Activated CD4-positive, alpha-beta T cell treated with anti-CD3 and anti-CD28 coated beads, Interleukin-2, amount 50 U/mL, for 4 hours (primary cell): ENCODE measurements at regions not wholly inside any gene's neighbourhood (a gene's known extent, or its start where the extent isn't known, plus 50 kb on each side); places are given as distances from the start of the nearest gene placed in this dataset.

Experiments used
- DNase-seq, 2 experiments: peaks; one replicate each; pipeline ENCODE4 v3.0.0-alpha.2; 2020

DNA sequence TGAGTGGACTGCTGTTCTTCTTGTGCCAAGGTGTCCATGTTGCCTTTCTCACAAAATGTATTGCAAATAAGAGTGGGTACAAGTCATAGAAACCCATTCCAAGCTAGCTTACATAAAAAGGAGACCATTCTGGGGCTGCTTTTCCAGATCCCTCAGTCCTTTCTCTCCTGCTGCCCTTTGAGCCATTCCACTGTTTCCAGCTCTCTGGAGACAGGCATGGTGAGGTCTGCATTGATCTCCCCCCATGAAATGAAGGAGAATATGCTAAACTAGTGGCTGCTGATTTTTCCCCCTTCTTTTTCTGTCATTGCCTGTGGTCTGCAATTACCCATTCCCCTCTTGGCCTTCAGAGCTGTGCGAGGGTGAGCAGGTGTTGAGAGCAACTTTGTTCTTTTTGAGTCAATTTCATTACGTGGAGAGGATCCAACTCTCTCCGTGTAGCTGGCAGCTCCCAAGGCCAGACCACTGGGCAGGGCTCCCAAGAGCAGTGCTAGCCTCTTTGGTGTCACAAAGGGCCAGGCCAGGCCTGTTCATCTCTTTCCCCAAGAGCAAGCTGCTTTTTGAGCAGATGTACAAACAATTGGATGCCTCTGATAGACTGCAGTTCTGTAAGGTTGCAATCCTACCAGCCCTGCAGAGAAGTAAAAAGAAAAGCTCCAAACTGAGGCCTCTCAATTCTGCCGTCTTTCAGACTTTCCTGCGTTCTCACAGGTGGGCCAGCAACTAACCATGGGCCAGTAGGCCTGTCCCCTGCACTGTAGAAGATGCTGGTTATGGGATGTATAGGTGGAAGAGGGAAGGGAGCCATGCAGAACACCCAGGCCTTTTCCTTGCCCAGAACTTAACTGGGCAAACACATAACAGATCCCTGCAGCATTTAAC is 96.1 kb upstream of the ARMC2 start:
- no peak for DNase-seq

GRCh38 chr6:108752733-108753590 is 95.3 kb upstream of the ARMC2 start:
- no peak for DNase-seq

DNA sequence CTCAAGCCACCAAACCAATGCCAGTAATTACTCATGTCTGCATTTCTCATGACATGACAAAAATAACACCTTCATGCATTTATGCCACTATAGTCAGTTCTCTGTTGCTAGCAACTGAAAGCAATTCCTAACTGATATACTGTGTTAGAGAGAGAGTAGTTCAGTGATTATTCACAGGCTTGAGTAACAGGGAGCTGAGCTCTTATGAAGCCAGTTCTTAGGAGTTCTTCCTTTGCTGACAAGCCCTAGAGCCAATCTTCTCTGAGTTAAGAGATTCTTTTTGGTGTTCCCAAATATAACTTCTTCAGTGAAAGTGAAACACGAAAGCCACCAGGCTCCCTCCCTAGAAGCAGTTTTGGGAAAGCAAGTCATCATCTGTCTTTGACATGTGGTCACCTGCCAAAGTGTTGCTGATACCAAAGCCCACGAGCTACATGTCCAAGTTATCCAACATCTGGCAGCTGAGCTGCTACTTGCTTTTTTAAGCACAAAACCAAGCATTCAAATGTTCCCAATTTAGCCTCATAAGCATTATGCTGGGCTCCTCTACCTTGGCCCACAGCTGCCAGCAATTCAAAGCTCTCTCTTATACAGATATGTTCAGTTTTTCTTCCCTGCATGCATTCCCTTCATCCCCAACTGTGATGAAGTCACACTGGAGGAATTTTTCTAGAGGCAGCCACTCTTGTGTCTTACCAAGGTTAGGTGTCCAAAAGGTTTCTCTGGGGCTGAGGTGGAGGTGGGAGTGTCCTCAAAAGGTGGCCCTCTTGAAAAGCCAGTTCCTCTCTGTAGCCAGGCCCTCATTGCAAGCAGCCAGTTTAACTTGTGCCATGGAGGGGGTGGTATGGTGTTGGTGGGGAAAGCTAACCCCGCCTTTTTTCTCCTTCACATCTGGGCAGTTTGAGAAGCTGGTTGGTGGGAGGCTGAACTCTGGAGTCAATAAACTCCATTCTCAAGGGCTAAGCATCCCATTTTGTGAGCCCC is 92.7 kb upstream of the ARMC2 start:
- no peak for DNase-seq

DNA sequence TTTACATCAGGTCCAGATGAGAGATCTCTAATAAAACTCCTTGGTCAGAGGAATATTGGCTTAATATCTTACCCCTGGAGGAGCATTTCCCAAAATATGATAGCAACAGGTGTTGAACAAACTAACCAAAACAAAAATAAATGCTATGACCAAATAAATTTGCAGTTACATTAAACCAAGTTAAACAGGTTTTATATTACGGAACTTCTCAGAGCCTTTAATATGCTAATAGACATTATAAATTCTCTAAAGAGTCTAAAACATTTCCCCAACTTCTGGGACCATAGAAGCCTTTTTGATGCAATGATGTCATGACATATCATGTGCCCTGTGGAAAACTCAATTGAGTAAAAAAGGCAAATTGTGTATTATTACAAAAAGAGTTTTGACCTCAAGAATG is 90.9 kb upstream of the ARMC2 start:
- no peak for DNase-seq

DNA sequence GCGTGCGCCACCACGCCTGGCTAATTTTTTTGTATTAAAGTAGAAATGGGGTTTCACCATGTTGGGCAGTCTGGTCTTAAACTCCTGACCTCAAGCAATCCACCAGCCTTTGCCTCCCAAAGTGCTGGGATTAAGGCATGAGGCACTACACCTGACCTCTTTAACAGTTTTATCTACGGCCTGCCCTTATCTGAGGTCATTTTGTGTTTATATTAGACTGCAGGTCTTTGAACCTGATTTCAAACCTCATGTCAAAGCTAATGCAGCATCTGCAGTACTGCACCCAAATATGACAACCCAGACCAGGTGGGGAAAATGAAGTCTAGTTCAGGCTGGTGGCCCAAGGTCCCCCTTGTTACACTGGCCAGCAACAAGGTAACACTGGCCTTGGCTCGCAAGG is 89.3 kb upstream of the ARMC2 start:
- no peak for DNase-seq

DNA sequence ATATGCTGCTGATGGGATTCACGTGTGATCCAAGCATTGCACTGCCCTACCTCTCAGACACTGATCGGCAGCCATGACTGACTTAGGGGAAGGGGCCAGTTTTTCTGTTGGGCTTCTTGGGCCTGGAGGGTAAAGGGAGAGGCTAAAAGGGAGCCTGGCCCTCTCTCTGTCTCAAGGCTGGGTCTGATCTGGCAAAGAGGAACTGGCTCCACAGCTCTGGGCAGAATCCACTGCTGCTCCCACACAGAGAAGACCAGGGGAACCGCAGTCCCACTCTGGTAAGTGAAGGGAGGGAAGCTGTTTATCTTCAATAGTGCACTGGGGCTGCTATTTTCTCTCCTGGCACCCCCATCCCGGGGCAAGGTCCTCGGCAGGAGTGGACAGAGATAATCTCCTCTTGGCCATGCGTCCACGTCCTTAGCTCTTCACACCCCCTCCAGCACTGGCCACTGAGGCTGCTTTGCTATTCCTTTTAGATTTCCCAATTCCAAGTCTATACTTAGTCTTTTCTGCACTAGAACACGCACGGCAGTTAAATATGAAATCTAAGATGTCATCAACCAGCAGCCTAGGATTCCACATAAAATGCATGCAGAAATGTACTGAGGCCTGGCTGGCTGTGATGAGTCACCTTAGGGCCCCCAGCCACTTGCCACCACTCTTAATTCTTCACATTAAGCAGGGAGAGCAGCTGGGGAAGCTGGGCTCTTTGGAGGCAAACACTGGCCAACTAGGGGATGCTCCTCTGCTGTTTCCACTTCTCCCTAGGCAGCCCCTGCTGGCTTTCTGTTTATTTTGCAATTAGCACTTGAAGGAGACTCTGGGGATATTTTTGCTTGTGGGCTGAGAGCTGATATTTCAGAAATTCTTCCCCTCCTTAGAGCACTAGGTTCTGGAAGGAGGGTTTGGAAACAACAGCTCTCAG is 87.8 kb upstream of the ARMC2 start:
- no peak for DNase-seq

DNA sequence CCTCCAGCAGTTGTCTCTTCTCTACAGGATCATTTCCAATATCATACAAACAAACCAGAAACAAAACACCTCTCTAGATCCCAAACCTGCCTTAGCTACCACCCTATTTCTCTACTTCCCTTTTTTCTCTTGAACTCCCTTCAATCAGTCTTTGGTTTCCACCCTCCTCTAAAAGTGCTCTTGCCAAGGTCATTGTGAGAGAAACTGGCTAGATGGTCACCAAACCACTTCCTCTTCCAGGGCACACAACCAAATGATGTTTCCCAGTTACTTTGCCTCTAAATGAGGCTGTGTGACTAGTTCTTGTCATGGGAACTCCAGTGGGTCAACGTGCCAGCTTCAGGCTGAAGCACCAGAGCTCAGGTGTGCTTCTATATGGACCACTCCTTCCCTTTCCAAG is 85.8 kb upstream of the ARMC2 start:
- no peak for DNase-seq

- no peak for DNase-seq
These were observed 84.2 kb upstream of the ARMC2 start for GRCh38 chr6:108763931-108764579.

DNA sequence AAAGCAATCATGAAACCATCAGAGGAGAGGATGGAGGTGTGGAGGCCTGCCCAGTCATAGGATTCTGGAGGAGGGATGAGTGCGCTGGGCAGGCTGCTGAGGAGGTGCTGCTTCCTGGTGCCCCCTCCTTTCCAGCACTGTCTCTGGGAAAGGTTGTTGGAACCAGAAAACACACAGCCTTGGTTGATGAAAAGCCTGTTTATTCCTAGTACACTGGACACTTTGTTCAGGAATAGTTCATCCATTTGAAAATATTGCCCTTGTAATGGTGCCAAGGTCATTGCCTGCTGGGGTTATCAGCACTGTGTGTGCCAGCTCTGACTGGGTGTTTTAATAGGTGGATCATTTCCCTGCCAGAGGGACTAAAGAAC is 83.7 kb upstream of the ARMC2 start:
- no peak for DNase-seq

- no peak for DNase-seq
These were observed 82.7 kb upstream of the ARMC2 start for GRCh38 chr6:108765495-108765894.

DNA sequence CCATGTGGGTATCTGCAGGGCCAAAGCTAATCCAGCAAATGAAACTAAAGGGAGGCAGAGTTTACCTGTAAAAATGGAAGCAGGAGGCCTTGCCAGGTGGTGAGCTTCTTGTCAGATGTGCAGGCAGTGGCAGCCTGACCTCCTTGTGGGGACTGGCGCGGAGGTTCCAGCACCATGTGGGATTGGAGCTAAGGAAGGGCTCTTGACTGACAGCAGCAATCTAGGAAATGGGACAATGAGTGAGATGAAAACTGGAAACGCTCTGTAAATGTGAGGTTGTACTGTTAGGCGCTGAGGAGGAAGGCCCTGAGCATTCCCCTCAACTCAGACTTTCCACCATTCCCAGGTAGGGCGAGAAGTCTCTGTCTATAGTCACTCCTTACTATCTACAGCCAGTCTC is 81.8 kb upstream of the ARMC2 start:
- no peak for DNase-seq

DNA sequence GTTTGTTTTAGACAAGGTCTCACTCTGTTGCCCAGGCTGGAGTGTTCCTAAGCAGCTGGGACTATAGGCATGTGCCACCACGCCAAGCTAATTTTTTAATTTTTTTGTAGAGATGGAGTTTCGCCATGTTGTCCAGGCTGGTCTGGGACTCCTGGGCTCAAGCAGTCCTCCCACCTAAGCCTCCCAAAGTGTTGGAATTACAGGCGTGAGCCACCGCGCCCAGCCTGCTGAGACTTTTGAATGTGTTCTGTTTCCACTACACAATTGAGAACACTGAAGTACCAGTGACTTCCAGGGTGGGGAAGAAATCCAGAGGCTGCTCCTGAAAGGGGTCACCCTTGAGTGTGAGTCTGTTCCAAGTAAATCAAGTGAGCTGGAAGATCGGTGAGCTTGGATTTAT is 81.3 kb upstream of the ARMC2 start:
- DNase-seq: no peak

- DNase-seq: no peak
These were observed 80.6 kb upstream of the ARMC2 start for GRCh38 chr6:108767418-108768165.

GRCh38 chr6:108768166-108768555 is 80.1 kb upstream of the ARMC2 start:
- DNase-seq: no peak

- DNase-seq: no peak
These were observed 79.3 kb upstream of the ARMC2 start for GRCh38 chr6:108768792-108769524.

DNA sequence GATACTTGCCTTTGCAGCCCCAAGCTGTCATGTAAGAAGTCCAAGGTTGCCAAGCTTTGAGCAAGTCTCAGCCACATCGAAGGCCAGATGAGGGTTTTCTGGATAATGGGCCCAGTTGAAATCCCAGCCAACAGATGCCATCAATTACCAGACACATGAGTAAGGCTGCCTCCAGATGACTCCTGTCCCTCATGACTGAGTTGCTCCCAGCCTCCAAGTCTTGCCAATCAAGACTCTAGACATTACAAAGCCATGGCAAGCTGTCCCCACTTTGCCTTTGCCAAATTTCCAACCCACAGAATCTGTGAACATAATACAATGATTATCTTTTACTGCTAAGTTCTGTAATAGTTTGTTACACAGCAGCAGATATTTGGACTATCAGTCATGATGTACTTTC is 76.8 kb upstream of the ARMC2 start:
- DNase-seq: no peak

GRCh38 chr6:108774555-108774954 is 73.7 kb upstream of the ARMC2 start:
- no peak for DNase-seq

- no peak for DNase-seq
These were observed 70.7 kb upstream of the ARMC2 start for GRCh38 chr6:108777536-108777935.

DNA sequence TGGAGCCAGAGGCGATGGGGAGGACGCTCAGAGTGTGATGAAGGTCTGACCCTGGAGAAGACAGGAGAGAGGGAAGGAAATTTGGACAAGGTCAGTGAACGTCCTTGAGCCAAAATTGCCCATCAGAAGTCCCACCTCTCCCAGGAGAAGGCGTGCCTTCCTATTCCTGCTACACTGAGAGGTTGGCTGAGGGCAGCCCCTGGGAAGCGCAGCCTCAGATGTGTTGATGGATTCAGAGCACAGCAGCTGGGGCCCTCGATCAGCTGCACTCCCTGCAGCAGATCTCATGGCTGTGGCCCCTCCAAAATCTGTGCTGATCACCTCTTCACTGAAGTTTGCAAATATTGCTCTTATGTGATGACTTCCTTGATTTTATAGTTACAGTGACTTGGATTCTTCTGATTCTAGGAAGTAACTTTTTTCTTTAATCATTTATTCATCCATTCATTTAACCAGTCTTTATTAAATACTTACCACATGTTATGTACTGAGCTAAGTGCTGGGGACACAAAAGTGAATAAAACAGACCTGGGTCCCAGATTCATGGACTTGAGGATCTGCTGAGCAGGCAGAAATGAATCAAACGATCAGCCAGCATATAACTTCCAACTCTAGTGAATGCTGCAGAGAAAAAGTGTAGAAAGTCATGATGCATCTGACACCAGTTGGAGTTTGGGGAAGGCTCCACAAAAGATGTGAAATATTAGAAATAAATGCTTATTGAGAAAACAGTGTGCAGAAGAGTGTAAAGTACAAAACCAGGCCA is 69.6 kb upstream of the ARMC2 start:
- DNase-seq: no peak
